Glutamatergic neuron (in vitro differentiated cells): ENCODE measurements at regions not wholly inside any gene's neighbourhood (a gene's known extent, or its start where the extent isn't known, plus 50 kb on each side); places are given as distances from the start of the nearest gene placed in this dataset.

ENCODE experiments used
- DNase-seq: peaks from one replicate; pipeline ENCODE4 v3.0.0; 2022
- H3K27ac Mint-ChIP-seq: one replicate; pipeline ENCODE4 v1.8.0; 2020; ENCODE audit warnings: mild to moderate bottlenecking, mixed read lengths, inconsistent platforms; ENCODE audit not compliant: unreplicated experiment
- H3K27me3 Mint-ChIP-seq: one replicate; pipeline ENCODE4 v1.8.0; 2020; ENCODE audit warnings: mild to moderate bottlenecking, moderate library complexity, mixed read lengths, inconsistent platforms; ENCODE audit not compliant: unreplicated experiment
- H3K36me3 Mint-ChIP-seq: one replicate; pipeline ENCODE4 v1.8.0; 2020; ENCODE audit warnings: mild to moderate bottlenecking, mixed read lengths, inconsistent platforms; ENCODE audit not compliant: unreplicated experiment
- H3K4me1 Mint-ChIP-seq: one replicate; pipeline ENCODE4 v1.8.0; 2020; ENCODE audit warnings: mild to moderate bottlenecking, low read depth, mixed read lengths, inconsistent platforms; ENCODE audit not compliant: unreplicated experiment
- H3K4me3 Mint-ChIP-seq: one replicate; pipeline ENCODE4 v1.8.0; 2020; ENCODE audit warnings: mild to moderate bottlenecking, mixed read lengths, inconsistent platforms; ENCODE audit not compliant: unreplicated experiment
- H3K9me3 Mint-ChIP-seq: one replicate; pipeline ENCODE4 v1.8.0; 2020; ENCODE audit warnings: mild to moderate bottlenecking, moderate library complexity, mixed read lengths, inconsistent platforms; ENCODE audit not compliant: unreplicated experiment
- CTCF ChIP-seq: fragments of 200-600 bp; sonication (generic); IDR thresholded peaks from one replicate; pipeline ENCODE4 v1.5.0; 2021; ENCODE audit not compliant: partially characterized antibody, unreplicated experiment

- TF ChIP-seq CTCF = no peak
Measured at GRCh38 chr9:103116246-103116645, 121.1 kb downstream of the CYLC2 start.

GRCh38 chr9:103126494-103126893, 131.4 kb downstream of the CYLC2 start:
- no peak for DNase-seq
- no peaks in the 10 kb centered on the region for H3K27me3 Mint-ChIP-seq

More at GRCh38 chr9:103116246-103116645, 121.1 kb downstream of the CYLC2 start:
- Mint-ChIP-seq H3K9me3 (no peaks in the 10 kb centered on the region), H3K36me3 (no peaks in the 10 kb centered on the region), H3K4me1 (no peaks in the 10 kb centered on the region), H3K27me3 (no peaks in the 10 kb centered on the region), H3K27ac (no peak overlapping the region), H3K4me3 (no peak overlapping the region)
- DNase-seq = no peak

GRCh38 chr9:103139891-103140290, 144.8 kb downstream of the CYLC2 start:
- no peaks in the 10 kb centered on the region for H3K9me3 Mint-ChIP-seq
- no peak for DNase-seq
- H3K4me3 Mint-ChIP-seq = no peak overlapping the region
- H3K4me1 Mint-ChIP-seq = no peaks in the 10 kb centered on the region
- no peaks in the 10 kb centered on the region for H3K36me3 Mint-ChIP-seq
- no peak overlapping the region for H3K27ac Mint-ChIP-seq
- no peaks in the 10 kb centered on the region for H3K27me3 Mint-ChIP-seq
- TF ChIP-seq CTCF = no peak

More at GRCh38 chr9:103126494-103126893, 131.4 kb downstream of the CYLC2 start:
- Mint-ChIP-seq H3K36me3 (peaks cover 6% of the 10 kb centered on the region), H3K4me1 (no peaks in the 10 kb centered on the region), H3K4me3 (no peak overlapping the region), H3K27ac (no peak overlapping the region), H3K9me3 (peaks cover 4% of the 10 kb centered on the region)
- no peak for TF ChIP-seq CTCF

- no peak for DNase-seq
- no peak for TF ChIP-seq CTCF
- Mint-ChIP-seq H3K27ac (no peak overlapping the region), H3K27me3 (peaks cover 4% of the 10 kb centered on the region), H3K36me3 (peaks cover 5% of the 10 kb centered on the region), H3K9me3 (no peaks in the 10 kb centered on the region), H3K4me1 (no peaks in the 10 kb centered on the region), H3K4me3 (no peak overlapping the region)
Measured at GRCh38 chr9:103152473-103152872, 157.3 kb downstream of the CYLC2 start.

GRCh38 chr9:103167530-103167929, 172.4 kb downstream of the CYLC2 start:
- Mint-ChIP-seq H3K27ac (no peak overlapping the region), H3K4me1 (no peaks in the 10 kb centered on the region), H3K4me3 (no peak overlapping the region), H3K9me3 (peaks cover 5% of the 10 kb centered on the region), H3K27me3 (no peaks in the 10 kb centered on the region), H3K36me3 (peaks cover 20% of the 10 kb centered on the region)
- no peak for TF ChIP-seq CTCF
- DNase-seq = no peak
